ENCODE measurements at regions not wholly inside any gene's neighbourhood (a gene's known extent, or its start where the extent isn't known, plus 50 kb on each side); places are given as distances from the start of the nearest gene placed in this dataset.

DNA sequence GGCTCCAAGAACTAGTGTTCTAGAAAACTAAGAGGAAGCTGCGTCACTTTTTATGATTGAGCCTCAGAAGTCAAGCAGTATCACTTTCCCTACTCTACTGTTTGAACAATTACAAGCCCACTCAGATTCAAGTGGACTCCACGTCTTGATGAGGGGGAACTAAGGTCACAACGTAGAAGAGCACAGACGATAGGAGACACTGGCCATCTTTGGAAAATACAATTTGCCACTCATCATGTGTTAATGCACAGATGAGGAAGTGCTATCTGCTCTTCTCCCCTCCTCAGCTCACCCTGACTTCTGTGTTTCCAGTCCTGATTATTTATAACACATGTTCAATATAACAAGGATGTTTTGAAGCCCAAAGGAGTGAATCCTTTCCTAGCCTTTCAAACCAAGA lies 76.1 kb upstream of the CYP1B1 start:
- Histone ChIP-seq H3K9me3 (ENCODE audit: severe bottlenecking) (no peaks in the 10 kb centered on the region), H3K27me3 (ENCODE audit: insufficient read depth, low read depth, severe bottlenecking) (no peaks in the 10 kb centered on the region), H3K4me3 (ENCODE audit: low read depth, low read length) (no peak overlapping the region), H3K36me3 (no peaks in the 10 kb centered on the region), H3K27ac (no peak overlapping the region)
- TF ChIP-seq, protein P1, sequence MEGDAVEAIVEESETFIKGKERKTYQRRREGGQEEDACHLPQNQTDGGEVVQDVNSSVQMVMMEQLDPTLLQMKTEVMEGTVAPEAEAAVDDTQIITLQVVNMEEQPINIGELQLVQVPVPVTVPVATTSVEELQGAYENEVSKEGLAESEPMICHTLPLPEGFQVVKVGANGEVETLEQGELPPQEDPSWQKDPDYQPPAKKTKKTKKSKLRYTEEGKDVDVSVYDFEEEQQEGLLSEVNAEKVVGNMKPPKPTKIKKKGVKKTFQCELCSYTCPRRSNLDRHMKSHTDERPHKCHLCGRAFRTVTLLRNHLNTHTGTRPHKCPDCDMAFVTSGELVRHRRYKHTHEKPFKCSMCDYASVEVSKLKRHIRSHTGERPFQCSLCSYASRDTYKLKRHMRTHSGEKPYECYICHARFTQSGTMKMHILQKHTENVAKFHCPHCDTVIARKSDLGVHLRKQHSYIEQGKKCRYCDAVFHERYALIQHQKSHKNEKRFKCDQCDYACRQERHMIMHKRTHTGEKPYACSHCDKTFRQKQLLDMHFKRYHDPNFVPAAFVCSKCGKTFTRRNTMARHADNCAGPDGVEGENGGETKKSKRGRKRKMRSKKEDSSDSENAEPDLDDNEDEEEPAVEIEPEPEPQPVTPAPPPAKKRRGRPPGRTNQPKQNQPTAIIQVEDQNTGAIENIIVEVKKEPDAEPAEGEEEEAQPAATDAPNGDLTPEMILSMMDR (IDR thresholded peaks at IDR 0.05; ENCODE audit: low read depth, low read length): no peak
- DNase-seq: no peak

DNA sequence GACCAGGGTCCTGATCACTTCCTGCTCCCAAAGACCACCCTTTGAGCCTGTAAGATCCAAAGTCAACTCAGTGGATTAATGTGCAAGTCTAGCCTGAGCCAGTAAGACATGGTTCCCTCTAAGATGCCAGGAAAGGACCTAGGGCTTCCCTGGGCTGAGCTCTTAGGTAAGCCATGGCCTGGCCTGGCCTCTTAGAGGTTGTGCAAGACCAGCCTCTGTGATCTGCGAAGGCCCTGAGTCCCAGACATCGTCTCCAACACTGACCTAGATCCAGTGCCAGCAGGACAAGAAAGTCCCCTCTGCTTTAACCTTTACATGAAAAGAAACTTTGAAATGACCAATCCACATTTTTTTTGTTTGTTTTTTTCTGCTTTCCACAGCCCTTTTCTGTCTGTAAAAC lies 73.6 kb upstream of the CYP1B1 start:
- no peak overlapping the region for H3K27ac ChIP-seq
- H3K27me3 ChIP-seq (ENCODE audit: insufficient read depth, low read depth, severe bottlenecking): no peaks in the 10 kb centered on the region
- DNase-seq: no peak
- no peaks in the 10 kb centered on the region for H3K36me3 ChIP-seq
- TF ChIP-seq, protein P1 (IDR thresholded peaks at IDR 0.05; ENCODE audit: low read depth, low read length): no peak
- no peaks in the 10 kb centered on the region for H3K9me3 ChIP-seq (ENCODE audit: severe bottlenecking)
- H3K4me3 ChIP-seq (ENCODE audit: low read depth, low read length): no peak overlapping the region

DNA sequence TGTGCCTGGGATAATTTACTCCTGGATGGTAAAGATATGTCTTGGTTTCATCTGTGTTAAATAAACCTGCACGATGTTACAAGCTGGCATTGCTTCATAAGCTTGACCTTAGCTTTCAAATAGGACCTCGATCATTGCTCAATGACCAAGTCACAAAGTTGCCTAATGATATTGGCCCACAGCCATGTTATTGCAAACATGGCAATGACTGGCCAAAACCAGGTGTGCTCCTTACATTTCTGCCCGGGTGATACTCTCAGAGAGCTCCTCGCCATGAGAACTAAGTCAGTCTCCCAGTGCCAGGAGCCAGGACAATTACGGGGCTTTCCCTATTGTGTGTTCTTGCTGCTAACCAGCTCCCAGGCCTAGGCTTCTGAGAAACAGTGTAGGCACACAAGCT lies 72.5 kb upstream of the CYP1B1 start:
- H3K27ac ChIP-seq: no peak overlapping the region

DNA sequence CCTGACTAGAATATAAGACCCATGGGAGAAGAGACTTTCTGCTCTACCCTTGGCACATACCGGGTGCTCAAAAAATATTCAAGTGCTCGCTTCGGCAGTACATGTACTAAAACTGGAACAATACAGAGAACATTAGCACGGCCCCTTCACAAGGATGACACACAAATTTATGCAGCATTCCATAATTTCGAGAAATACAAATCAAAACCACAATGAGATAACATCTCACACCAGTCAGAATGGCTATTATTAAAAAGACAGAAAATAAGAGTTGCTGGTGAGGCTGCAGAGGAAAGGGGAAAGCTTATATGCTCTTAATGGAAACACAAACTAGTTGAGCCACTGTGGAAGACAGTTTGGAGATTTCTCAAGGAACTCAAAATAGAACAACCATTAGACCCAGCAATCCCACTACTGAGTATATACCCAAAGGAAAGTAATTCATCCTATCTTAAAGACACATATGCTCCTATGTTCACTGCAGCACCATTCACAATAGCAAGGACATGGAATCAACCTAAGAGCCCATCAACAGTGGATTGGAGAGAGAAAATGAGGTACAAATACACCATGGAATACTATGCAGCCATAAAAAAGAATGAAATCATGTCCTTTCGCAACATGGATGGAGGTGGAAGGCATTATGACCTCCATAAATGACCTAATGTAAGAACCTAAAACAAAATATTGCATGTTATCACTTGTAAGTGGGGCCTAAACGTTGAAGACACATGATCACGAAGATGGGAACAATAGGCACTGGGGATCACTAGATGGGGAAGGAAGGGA lies 71.6 kb upstream of the CYP1B1 start:
- Histone ChIP-seq H3K4me3 (ENCODE audit: low read depth, low read length) (no peak overlapping the region), H3K27ac (no peak overlapping the region), H3K9me3 (ENCODE audit: severe bottlenecking) (no peaks in the 10 kb centered on the region), H3K36me3 (no peaks in the 10 kb centered on the region), H3K27me3 (ENCODE audit: insufficient read depth, low read depth, severe bottlenecking) (no peaks in the 10 kb centered on the region)
- no peak for DNase-seq
- TF ChIP-seq, protein P1 (IDR thresholded peaks at IDR 0.05; ENCODE audit: low read depth, low read length): no peak

More for the DNA sequence above, 72.5 kb upstream of the CYP1B1 start:
- no peaks in the 10 kb centered on the region for H3K36me3 ChIP-seq
- no peaks in the 10 kb centered on the region for H3K27me3 ChIP-seq (ENCODE audit: insufficient read depth, low read depth, severe bottlenecking)
- H3K9me3 ChIP-seq (ENCODE audit: severe bottlenecking): no peaks in the 10 kb centered on the region
- TF ChIP-seq, protein P1 (IDR thresholded peaks at IDR 0.05; ENCODE audit: low read depth, low read length): no peak
- DNase-seq: no peak
- H3K4me3 ChIP-seq (ENCODE audit: low read depth, low read length): no peak overlapping the region

DNA sequence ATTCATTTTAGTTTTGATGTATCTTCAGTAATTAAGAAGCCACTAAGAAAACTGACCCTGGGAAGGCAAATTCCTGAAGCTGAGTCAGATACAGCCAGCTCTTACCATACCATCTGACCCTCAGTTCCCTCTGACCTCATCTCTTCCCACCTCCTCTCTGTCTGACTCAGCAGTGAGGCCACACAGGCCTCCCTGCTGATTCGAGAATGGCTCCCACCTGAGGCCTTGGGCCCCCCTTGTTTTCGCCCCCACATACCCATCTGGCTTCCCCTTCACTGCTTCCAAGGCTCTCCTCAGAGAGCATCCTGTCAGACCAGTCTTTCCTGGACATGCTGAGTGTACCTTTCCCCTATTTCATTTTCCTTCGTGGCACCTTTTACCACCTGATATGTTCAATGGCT lies 71.0 kb upstream of the CYP1B1 start:
- DNase-seq: no peak
- TF ChIP-seq, protein P1 (IDR thresholded peaks at IDR 0.05; ENCODE audit: low read depth, low read length): no peak
- H3K36me3 ChIP-seq: no peaks in the 10 kb centered on the region
- H3K27me3 ChIP-seq (ENCODE audit: insufficient read depth, low read depth, severe bottlenecking): no peaks in the 10 kb centered on the region
- H3K27ac ChIP-seq: no peak overlapping the region
- H3K4me3 ChIP-seq (ENCODE audit: low read depth, low read length): no peak overlapping the region
- no peaks in the 10 kb centered on the region for H3K9me3 ChIP-seq (ENCODE audit: severe bottlenecking)
